GM23248 (cell line): ENCODE measurements at regions not wholly inside any gene's neighbourhood (a gene's known extent, or its start where the extent isn't known, plus 50 kb on each side); places are given as distances from the start of the nearest gene placed in this dataset.

ENCODE experiments used
- DNase-seq: peaks from one replicate; pipeline ENCODE4 v3.0.0-alpha.2; 2015
- H2AFZ ChIP-seq: fragments of 200-600 bp; sonication (generic); 2 replicates; pipeline ENCODE4 v1.6.1; 2016; ENCODE audit warnings: antibody characterized with exemption
- H3F3A ChIP-seq: fragments of 200-600 bp; sonication (generic); 2 replicates; pipeline ENCODE4 v1.6.1; 2016; ENCODE audit warnings: mild to moderate bottlenecking, antibody characterized with exemption, mixed run types; ENCODE audit not compliant: insufficient read depth
- H3K27ac ChIP-seq: fragments of 200-600 bp; sonication (generic); 2 replicates; pipeline ENCODE4 v1.5.1; 2016; ENCODE audit warnings: mild to moderate bottlenecking
- H3K27me3 ChIP-seq: fragments of 200-600 bp; sonication (generic); replicated peaks from 2 replicates; pipeline ENCODE4 v1.6.1; 2016; ENCODE audit warnings: mild to moderate bottlenecking; ENCODE audit not compliant: insufficient read depth
- H3K36me3 ChIP-seq: fragments of 200-600 bp; sonication (generic); 2 replicates; pipeline ENCODE4 v1.6.1; 2016; ENCODE audit warnings: low read depth, mild to moderate bottlenecking
- H3K4me1 ChIP-seq: fragments of 200-600 bp; sonication (generic); 2 replicates; pipeline ENCODE4 v1.6.1; 2016; ENCODE audit warnings: mild to moderate bottlenecking; ENCODE audit not compliant: insufficient read depth
- H3K4me2 ChIP-seq: fragments of 200-600 bp; sonication (generic); one replicate; pipeline ENCODE4 v1.6.1; 2016; ENCODE audit warnings: mild to moderate bottlenecking; ENCODE audit not compliant: unreplicated experiment
- H3K4me3 ChIP-seq: fragments of 200-600 bp; sonication (generic); 2 replicates; pipeline ENCODE4 v1.5.1; 2016; ENCODE audit warnings: mild to moderate bottlenecking
- H3K79me2 ChIP-seq: fragments of 200-600 bp; sonication (generic); 2 replicates; pipeline ENCODE4 v1.6.1; 2016; ENCODE audit warnings: mild to moderate bottlenecking; ENCODE audit not compliant: insufficient read depth
- H3K9ac ChIP-seq: fragments of 200-600 bp; sonication (generic); 2 replicates; pipeline ENCODE4 v1.6.1; 2016; ENCODE audit warnings: mild to moderate bottlenecking
- H3K9me2 ChIP-seq: fragments of 200-600 bp; sonication (generic); 2 replicates; pipeline ENCODE4 v1.6.1; 2016; ENCODE audit warnings: mixed run types, mild to moderate bottlenecking, moderate library complexity; ENCODE audit not compliant: insufficient read depth
- H3K9me3 ChIP-seq: fragments of 200-600 bp; sonication (generic); one replicate; pipeline ENCODE4 v1.6.1; 2017; ENCODE audit warnings: low read depth
- H4K20me1 ChIP-seq: fragments of 200-600 bp; sonication (generic); 2 replicates; pipeline ENCODE4 v1.6.0; 2016; ENCODE audit not compliant: insufficient read depth
- EZH2 ChIP-seq: fragments of 200-600 bp; sonication (generic); IDR thresholded peaks from 2 replicates; pipeline ENCODE4 v1.6.1; 2018; ENCODE audit warnings: antibody characterized with exemption, mild to moderate bottlenecking; ENCODE audit not compliant: insufficient read depth, poor library complexity, severe bottlenecking
- EZH2phosphoT487 ChIP-seq: fragments of 200-600 bp; sonication (generic); IDR thresholded peaks from 2 replicates; pipeline ENCODE4 v1.6.1; 2018; ENCODE audit warnings: antibody characterized with exemption, moderate library complexity, mild to moderate bottlenecking, low read depth; ENCODE audit not compliant: insufficient read depth
- WGBS, 2 experiments: methylation state at CpG; one replicate each; pipeline ENCODE4 v1.1.6; 2015 to 2017; ENCODE audit warnings: low lambda C conversion rate in 2 of 2, low coverage in 1 of 2; ENCODE audit errors: missing lambda C conversion rate in 2 of 2; 5-methylcytosine and 5-hydroxymethylcytosine counted together
- in situ Hi-C: fragments of 300-500 bp; cut with MboI; formaldehyde crosslinking; loops from 2 replicates; pipeline ENCODE4 v1.15.0; 2020

GRCh38 chr10:118816471-118817168 lies 61.9 kb upstream of the CACUL1 start:
- no peak for DNase-seq
- H2AFZ ChIP-seq: no peak overlapping the region
- no peak overlapping the region for H3K9ac ChIP-seq
- H3K36me3 ChIP-seq: no peaks in the 10 kb centered on the region
- H3K9me2 ChIP-seq: no peaks in the 10 kb centered on the region
- peaks cover 8% of the 10 kb centered on the region for H3K27me3 ChIP-seq
- TF ChIP-seq EZH2 (no peak), EZH2phosphoT487 (no peak)
- no peak overlapping the region for H3K4me2 ChIP-seq
- in situ Hi-C loops: no loop called here
- no peaks in the 10 kb centered on the region for H3F3A ChIP-seq
- H4K20me1 ChIP-seq: no peaks in the 10 kb centered on the region
- 42 to 45% methylated on average over 15 to 16 of the region's 16 CpGs for WGBS, 2 experiments
- H3K27ac ChIP-seq: no peak overlapping the region
- no peak overlapping the region for H3K4me3 ChIP-seq
- H3K4me1 ChIP-seq: no peaks in the 10 kb centered on the region
- no peaks in the 10 kb centered on the region for H3K9me3 ChIP-seq
- H3K79me2 ChIP-seq: no peaks in the 10 kb centered on the region

- H3K79me2 ChIP-seq: no peaks in the 10 kb centered on the region
- no peaks in the 10 kb centered on the region for H3K9me3 ChIP-seq
- no peak for DNase-seq
- no peaks in the 10 kb centered on the region for H3K9me2 ChIP-seq
- WGBS, 2 experiments: 70 to 72% methylated on average over 18 of the region's 18 CpGs
- no peak overlapping the region for H3K4me3 ChIP-seq
- H2AFZ ChIP-seq: no peak overlapping the region
- H3K36me3 ChIP-seq: no peaks in the 10 kb centered on the region
- H3K4me1 ChIP-seq: no peaks in the 10 kb centered on the region
- H3K4me2 ChIP-seq: no peak overlapping the region
- no peaks in the 10 kb centered on the region for H4K20me1 ChIP-seq
- H3K27ac ChIP-seq: no peak overlapping the region
- no peaks in the 10 kb centered on the region for H3F3A ChIP-seq
- no peak for TF ChIP-seq EZH2phosphoT487
- no peak for TF ChIP-seq EZH2
- peaks cover 8% of the 10 kb centered on the region for H3K27me3 ChIP-seq
- no peak overlapping the region for H3K9ac ChIP-seq
- in situ Hi-C loops: no loop called here
These were observed 62.7 kb upstream of the CACUL1 start for GRCh38 chr10:118817328-118818068.

GRCh38 chr10:118818621-118819221 lies 64.0 kb upstream of the CACUL1 start:
- Histone ChIP-seq H3K27ac (no peak overlapping the region), H3K9me3 (no peaks in the 10 kb centered on the region), H3K4me3 (no peak overlapping the region), H3K9me2 (no peaks in the 10 kb centered on the region), H3K4me1 (no peaks in the 10 kb centered on the region), H4K20me1 (no peaks in the 10 kb centered on the region), H3K4me2 (no peak overlapping the region), H3F3A (no peaks in the 10 kb centered on the region), H3K9ac (no peak overlapping the region), H3K36me3 (no peaks in the 10 kb centered on the region), H3K79me2 (no peaks in the 10 kb centered on the region), H3K27me3 (peaks cover 8% of the 10 kb centered on the region), H2AFZ (no peak overlapping the region)
- TF ChIP-seq EZH2phosphoT487 (no peak), EZH2 (no peak)
- 63 to 71% methylated on average over 17 of the region's 17 CpGs for WGBS, 2 experiments
- DNase-seq: no peak
- in situ Hi-C loops: no loop called here

GRCh38 chr10:118820326-118821116 lies 65.8 kb upstream of the CACUL1 start:
- no peaks in the 10 kb centered on the region for H4K20me1 ChIP-seq
- H3K4me2 ChIP-seq: no peak overlapping the region
- H3K9ac ChIP-seq: no peak overlapping the region
- H3F3A ChIP-seq: no peaks in the 10 kb centered on the region
- H3K4me1 ChIP-seq: no peaks in the 10 kb centered on the region
- no peak for DNase-seq
- H3K27me3 ChIP-seq: no peaks in the 10 kb centered on the region; the same call in 1 of the 2 replicates
- H3K9me3 ChIP-seq: no peaks in the 10 kb centered on the region
- H3K79me2 ChIP-seq: no peaks in the 10 kb centered on the region
- WGBS, 2 experiments: 62 to 66% methylated on average over 16 of the region's 16 CpGs
- H3K27ac ChIP-seq: no peak overlapping the region
- no peak overlapping the region for H2AFZ ChIP-seq
- in situ Hi-C loops: no loop called here
- no peak overlapping the region for H3K4me3 ChIP-seq
- H3K36me3 ChIP-seq: no peaks in the 10 kb centered on the region
- no peaks in the 10 kb centered on the region for H3K9me2 ChIP-seq
- TF ChIP-seq EZH2: no peak
- TF ChIP-seq EZH2phosphoT487: no peak
